ENCODE measurements at regions not wholly inside any gene's neighbourhood (a gene's known extent, or its start where the extent isn't known, plus 50 kb on each side); places are given as distances from the start of the nearest gene placed in this dataset.

- TF ChIP-seq CTCF (IDR thresholded peaks at IDR 0.05; ENCODE audit: control insufficient read depth, insufficient read depth, low read depth, low read length, missing control alignments) = no peak
- DNase-seq (ENCODE audit: low read depth) = no peak
- no peak overlapping the region for H3K4me3 ChIP-seq (ENCODE audit: control insufficient read depth, low read depth, low read length)
Observed at GRCh38 chr7:36017111-36017510, 135.9 kb upstream of the EEPD1 start.

- DNase-seq (ENCODE audit: low read depth) = no peak
- TF ChIP-seq CTCF (IDR thresholded peaks at IDR 0.05; ENCODE audit: control insufficient read depth, insufficient read depth, low read depth, low read length, missing control alignments) = no peak
- H3K4me3 ChIP-seq (ENCODE audit: control insufficient read depth, low read depth, low read length) = no peak overlapping the region
Observed at GRCh38 chr7:36018816-36019484, 134.1 kb upstream of the EEPD1 start.

- DNase-seq (ENCODE audit: low read depth) = no peak
- no peak for TF ChIP-seq CTCF (IDR thresholded peaks at IDR 0.05; ENCODE audit: control insufficient read depth, insufficient read depth, low read depth, low read length, missing control alignments)
- no peak overlapping the region for H3K4me3 ChIP-seq (ENCODE audit: control insufficient read depth, low read depth, low read length)
Observed at GRCh38 chr7:36019538-36019937, 133.5 kb upstream of the EEPD1 start.

GRCh38 chr7:36019980-36020379 is 133.1 kb upstream of the EEPD1 start:
- no peak for DNase-seq (ENCODE audit: low read depth)
- no peak for TF ChIP-seq CTCF (IDR thresholded peaks at IDR 0.05; ENCODE audit: control insufficient read depth, insufficient read depth, low read depth, low read length, missing control alignments)
- H3K4me3 ChIP-seq (ENCODE audit: control insufficient read depth, low read depth, low read length) = no peak overlapping the region

- no peak for DNase-seq (ENCODE audit: low read depth)
- H3K4me3 ChIP-seq (ENCODE audit: control insufficient read depth, low read depth, low read length) = no peak overlapping the region
- TF ChIP-seq CTCF (IDR thresholded peaks at IDR 0.05; ENCODE audit: control insufficient read depth, insufficient read depth, low read depth, low read length, missing control alignments) = peak; percentile 36
Observed at GRCh38 chr7:36021367-36021766, 131.7 kb upstream of the EEPD1 start.

- no peak for TF ChIP-seq CTCF (IDR thresholded peaks at IDR 0.05; ENCODE audit: control insufficient read depth, insufficient read depth, low read depth, low read length, missing control alignments)
- H3K4me3 ChIP-seq (ENCODE audit: control insufficient read depth, low read depth, low read length) = no peak overlapping the region
- DNase-seq (ENCODE audit: low read depth) = no peak
Observed at GRCh38 chr7:36021917-36022550, 131.0 kb upstream of the EEPD1 start.
